Left kidney (tissue), 1 donor: ENCODE measurements at regions not wholly inside any gene's neighbourhood (a gene's known extent, or its start where the extent isn't known, plus 50 kb on each side); places are given as distances from the start of the nearest gene placed in this dataset.
A peak's percentile ranks its signal among the peaks of the same experiment; 100 is the strongest.
"Not testable (repeated sequence)": the region's sequence is repeated elsewhere in the genome, so short reads cannot be mapped to it uniquely, and the experiment has no call there.

Experiments
- DNase-seq: peaks from one replicate; pipeline ENCODE4 v3.0.0-alpha.2; 2013

GRCh38 chr21:35297665-35298064 lies 248.6 kb upstream of the RUNX1 start:
- no peak for DNase-seq

DNA sequence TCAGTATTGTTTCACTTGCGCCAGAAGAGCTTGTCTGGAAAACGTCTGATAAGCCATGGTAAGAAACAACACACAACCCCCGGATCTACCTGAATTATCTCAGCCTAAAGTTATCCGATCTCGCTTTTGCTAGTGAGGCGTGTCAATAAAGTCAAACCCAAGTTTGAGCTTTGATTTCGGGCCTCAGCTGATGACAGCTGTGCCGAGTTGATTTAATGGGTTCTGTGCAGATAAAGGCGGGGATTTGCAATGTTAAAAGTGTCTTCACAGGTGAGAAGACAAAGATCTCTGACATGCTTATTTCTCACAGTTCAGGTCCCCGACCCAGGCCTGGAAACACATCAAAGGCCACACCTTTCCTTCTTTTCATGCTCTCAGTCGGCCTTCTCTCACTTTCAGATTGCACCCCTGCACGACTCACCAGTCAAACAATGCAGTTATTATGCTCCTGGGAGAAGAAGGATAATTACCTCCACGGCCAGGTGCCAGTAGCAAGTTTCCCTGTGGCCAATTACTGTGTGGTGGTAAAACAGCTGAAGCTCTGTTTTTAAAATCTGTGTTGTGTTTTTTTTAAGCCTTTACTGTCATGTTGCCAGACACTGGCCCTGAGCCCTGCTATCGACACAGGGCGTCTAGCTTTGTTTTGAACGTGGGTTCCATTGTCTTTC lies 245.3 kb upstream of the RUNX1 start:
- DNase-seq, result peak; percentile 19

DNA sequence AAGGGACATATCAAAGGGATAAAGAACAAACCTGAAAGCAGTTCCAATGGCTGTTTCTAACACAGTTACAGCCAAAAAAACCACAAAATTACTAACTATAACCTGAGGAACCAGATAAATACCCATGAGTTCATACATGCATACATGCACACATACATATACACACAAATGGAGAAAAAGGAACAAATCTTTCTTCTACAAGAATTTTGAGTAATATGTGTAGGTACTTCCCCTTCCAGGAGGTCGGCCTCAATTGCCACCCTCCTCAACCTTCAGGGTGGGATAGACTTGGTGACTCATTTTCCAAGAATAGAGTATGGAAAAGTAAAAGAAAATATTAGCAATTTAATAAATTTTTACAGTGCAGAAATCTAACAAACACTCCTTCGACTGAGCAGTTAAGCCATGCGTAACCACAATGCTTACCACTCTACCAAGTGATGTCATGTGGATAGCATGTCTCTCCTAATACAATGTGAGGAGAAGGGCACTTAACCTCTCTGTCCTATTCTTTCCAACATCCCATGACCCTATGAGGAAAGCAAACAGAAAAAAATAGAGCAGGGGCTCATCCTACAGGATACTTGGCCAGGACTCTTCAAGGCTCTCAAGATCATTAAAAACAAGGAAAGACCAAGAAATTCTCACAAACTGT lies 243.0 kb upstream of the RUNX1 start:
- no peak for DNase-seq

GRCh38 chr21:35291034-35291433 lies 241.9 kb upstream of the RUNX1 start:
- no peak for DNase-seq

GRCh38 chr21:35288238-35288637 lies 239.1 kb upstream of the RUNX1 start:
- DNase-seq, result no peak

DNA sequence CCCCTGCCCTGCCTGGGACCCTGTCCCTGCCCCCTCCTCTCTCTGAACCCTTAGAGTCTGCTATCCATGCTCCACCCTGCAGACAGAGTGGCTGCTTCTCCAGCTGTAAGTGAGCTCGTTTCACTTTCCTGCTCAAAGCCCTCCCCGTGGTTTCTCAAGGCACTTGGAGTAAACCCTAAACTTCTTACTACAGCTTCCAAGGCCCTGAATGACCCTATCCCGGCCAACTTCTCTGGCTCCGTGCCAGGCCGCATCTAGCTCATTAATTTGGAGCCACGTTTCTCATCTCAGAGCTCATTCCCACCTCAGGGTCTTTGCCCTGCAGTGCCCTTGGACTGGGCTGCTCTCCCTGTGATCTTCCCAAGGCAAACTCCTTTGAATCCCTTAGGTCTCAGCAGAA lies 235.1 kb upstream of the RUNX1 start:
- no peak for DNase-seq

GRCh38 chr21:35282944-35283343 lies 233.8 kb upstream of the RUNX1 start:
- no peak for DNase-seq

DNA sequence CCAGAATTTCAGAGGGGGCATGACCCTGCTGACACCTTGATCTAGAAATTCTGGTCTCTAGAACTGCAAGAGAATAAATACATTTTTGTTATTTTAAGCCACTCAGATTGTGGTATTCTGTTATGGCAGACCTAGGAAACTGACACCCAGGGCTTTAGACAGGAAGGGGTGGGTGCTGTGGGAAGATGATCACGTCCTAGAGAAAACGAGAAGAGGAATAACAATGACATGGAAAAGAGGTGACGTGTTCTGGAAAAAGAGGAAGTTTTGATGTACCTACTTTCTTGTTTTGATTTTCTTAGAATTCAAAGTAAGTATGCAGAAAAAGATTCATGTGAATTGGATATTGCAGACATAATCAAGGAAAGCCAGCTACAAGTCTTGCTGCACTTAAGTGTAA lies 232.9 kb upstream of the RUNX1 start:
- DNase-seq, result no peak

- no peak for DNase-seq
Observed at GRCh38 chr21:35280231-35280630, 231.1 kb upstream of the RUNX1 start.

DNA sequence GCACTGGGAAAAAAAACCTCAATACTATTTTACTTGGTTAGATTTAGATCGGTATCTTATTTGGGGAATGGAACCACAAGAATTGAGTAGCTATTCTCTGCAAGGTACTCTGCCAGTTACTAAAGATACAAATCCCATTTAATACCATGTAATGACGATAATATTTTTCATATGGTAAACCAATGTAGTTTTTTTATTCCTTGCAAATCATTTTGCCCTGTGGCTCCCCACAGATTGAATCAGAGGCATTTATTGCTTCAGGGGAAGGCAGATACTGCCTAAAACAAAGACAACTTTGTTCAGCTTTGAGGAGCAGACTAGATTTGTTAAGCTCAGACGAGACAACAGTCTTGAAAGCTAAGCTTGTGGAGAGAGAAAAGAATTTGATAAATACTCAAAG lies 226.7 kb upstream of the RUNX1 start:
- no peak for DNase-seq

DNA sequence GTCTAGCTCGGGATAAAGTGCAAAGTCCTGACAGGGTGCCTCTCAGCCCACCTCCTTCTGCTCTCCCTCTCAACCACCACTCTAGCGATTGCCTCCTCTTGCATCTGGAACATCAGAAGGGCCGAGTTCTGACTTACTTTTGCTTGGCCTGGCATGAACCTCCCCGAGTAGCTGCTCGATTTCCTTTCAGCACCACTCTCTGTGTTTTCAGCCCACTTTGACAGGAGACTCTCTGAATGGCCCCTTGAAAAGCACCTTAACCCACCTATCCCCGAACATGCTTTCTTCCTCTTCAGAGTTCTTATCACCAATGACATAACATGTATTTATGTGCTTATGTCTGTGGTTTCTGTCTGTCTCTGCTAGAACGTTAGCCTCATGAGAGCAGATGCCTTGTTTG lies 225.8 kb upstream of the RUNX1 start:
- DNase-seq, result no peak

GRCh38 chr21:35274090-35274489 lies 225.0 kb upstream of the RUNX1 start:
- no peak for DNase-seq

- no peak for DNase-seq
Observed at GRCh38 chr21:35273333-35273732, 224.2 kb upstream of the RUNX1 start.

DNA sequence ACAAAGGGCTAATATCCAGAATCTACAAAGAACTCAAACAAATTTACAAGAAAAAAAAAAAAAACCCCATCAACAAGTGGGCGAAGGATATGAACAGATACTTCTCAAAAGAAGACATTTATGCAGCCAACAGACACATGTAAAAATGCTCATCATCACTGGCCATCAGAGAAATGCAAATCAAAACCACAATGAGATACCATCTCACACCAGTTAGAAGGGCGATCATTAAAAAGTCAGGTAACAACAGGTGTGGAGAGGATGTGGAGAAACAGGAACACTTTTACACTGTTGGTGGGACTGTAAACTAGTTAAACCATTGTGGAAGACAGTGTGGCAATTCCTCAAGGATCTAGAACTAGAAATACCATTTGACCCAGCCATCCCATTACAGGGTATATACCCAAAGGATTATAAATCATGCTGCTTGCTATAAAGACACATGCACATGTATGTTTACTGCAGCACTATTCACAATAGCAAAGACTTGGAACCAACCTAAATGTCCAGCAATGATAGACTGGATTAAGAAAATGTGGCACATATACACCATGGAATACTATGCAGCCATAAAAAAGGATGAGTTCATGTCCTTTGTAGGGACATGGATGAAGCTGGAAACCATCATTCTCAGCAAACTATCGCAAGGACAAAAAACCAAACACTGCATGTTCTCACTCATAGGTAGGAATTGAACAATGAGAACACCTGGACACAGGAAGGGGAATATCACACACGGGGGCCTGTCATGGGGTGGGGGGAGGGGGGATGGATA lies 222.4 kb upstream of the RUNX1 start:
- DNase-seq, result not testable (repeated sequence)

DNA sequence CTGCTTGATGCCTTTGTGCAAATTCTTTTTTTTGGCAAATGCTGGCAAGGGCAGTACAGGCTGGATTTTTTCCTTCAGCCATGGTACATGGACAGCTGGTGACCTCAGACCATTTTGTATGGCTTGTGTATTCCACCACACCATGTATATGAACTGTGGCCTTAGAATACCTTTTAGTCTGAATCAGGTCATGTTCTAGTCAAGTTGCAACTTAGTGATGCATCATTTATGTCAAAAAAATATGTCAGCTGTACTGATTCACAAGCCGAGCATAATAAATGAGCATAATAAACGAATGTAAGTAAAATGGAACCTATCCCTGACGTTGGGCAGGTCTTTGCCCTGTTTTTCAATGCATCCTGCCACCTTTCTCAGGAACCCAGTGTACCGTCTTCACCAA lies 219.7 kb upstream of the RUNX1 start:
- DNase-seq, result no peak

- no peak for DNase-seq
Observed at GRCh38 chr21:35268261-35268660, 219.2 kb upstream of the RUNX1 start.

- no peak for DNase-seq
Observed at GRCh38 chr21:35266546-35266945, 217.4 kb upstream of the RUNX1 start.

- DNase-seq, result no peak
Observed at GRCh38 chr21:35265170-35265877, 216.2 kb upstream of the RUNX1 start.

- no peak for DNase-seq
Observed at GRCh38 chr21:35259457-35259856, 210.4 kb upstream of the RUNX1 start.

- no peak for DNase-seq
Observed at GRCh38 chr21:35258521-35258920, 209.4 kb upstream of the RUNX1 start.

GRCh38 chr21:35257413-35257812 lies 208.3 kb upstream of the RUNX1 start:
- no peak for DNase-seq

- DNase-seq, result peak; percentile 38
Observed at GRCh38 chr21:35256468-35256988, 207.4 kb upstream of the RUNX1 start.

DNA sequence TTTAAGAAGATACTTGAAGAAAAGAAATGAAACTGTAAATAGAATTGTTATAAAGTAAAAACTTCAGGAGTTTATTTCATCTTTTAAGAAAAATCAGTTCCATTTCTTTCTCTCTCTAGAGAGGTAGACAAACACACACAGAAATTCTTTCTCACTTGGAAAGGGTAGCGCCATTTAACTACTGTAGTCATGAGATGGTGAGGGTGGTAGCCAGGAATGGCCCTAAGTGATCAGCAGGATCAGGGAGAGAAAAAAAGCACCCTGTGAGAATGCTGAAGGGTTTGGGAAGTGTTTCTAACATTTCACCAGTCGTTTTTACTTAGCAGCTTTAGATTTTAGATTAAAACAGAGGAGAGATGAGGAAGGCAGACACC lies 205.7 kb upstream of the RUNX1 start:
- no peak for DNase-seq
